K562 (cell line): ENCODE measurements at regions not wholly inside any gene's neighbourhood (a gene's known extent, or its start where the extent isn't known, plus 50 kb on each side); places are given as distances from the start of the nearest gene placed in this dataset.
A peak's percentile ranks its signal among the peaks of the same experiment; 100 is the strongest.

Experiments
- ADNP ChIP-seq: fragments of 200-800 bp; sonication (Bioruptor generic); IDR thresholded peaks from 2 replicates; pipeline ENCODE4 v1.6.1; 2016; ENCODE audit warnings: missing genetic modification characterization, missing compliant biosample characterization
- C11orf30 ChIP-seq: fragments of 450-650 bp; IDR thresholded peaks from 2 replicates; pipeline ENCODE4 v1.6.1; 2016; ENCODE audit warnings: low read depth, mild to moderate bottlenecking
- CREM ChIP-seq: IDR thresholded peaks from 2 replicates; pipeline ENCODE4 v1.6.1; 2014; ENCODE audit warnings: antibody characterized with exemption, low read depth
- DIDO1 ChIP-seq: fragments of 450-650 bp; IDR thresholded peaks from 2 replicates; pipeline ENCODE4 v1.6.1; 2016; ENCODE audit warnings: low read depth, missing biosample characterization, missing genetic modification characterization
- E2F3 ChIP-seq: fragments of 250-450 bp; sonication (Bioruptor Pico); IDR thresholded peaks from 2 replicates; pipeline ENCODE4 v1.4.0; 2020; ENCODE audit warnings: mild to moderate bottlenecking
- ETS1 ChIP-seq: conservative IDR thresholded peaks from 2 replicates; pipeline ENCODE4 v1.6.1; 2011; ENCODE audit warnings: low read depth, mild to moderate bottlenecking, low read length; ENCODE audit not compliant: control insufficient read depth
- ETV1 ChIP-seq: fragments of 450-650 bp; conservative IDR thresholded peaks from 2 replicates; pipeline ENCODE4 v1.6.1; 2016; ENCODE audit warnings: missing genetic modification characterization, control low read depth, low read depth, missing compliant biosample characterization
- FOSL1 ChIP-seq: fragments of 200-800 bp; sonication (Bioruptor generic); conservative IDR thresholded peaks from 2 replicates; pipeline ENCODE4 v1.6.1; 2016; ENCODE audit warnings: missing genetic modification characterization, missing compliant biosample characterization
- HMGN3 ChIP-seq: IDR thresholded peaks from 2 replicates; pipeline ENCODE4 v1.6.1; 2011; ENCODE audit warnings: borderline replicate concordance, low read depth, mild to moderate bottlenecking, mixed read lengths, low read length; ENCODE audit not compliant: insufficient read length; ENCODE audit errors: extremely low read depth
- MAFF ChIP-seq: IDR thresholded peaks from 2 replicates; pipeline ENCODE4 v1.6.1; 2012; ENCODE audit warnings: low read length, improper control_type of control experiment
- MTA2 ChIP-seq: fragments of 450-650 bp; IDR thresholded peaks from 2 replicates; pipeline ENCODE4 v1.6.1; 2016; ENCODE audit warnings: low read depth
- NR2C2 ChIP-seq, 2 experiments: fragments of 200-800 bp in 1 of 2; sonication (Bioruptor generic) in 1 of 2; sonication (generic) in 1 of 2; formaldehyde crosslinking in 1 of 2; IDR thresholded peaks; 2 replicates each; pipeline versions ENCODE4 v1.6.1 to v1.8.0; 2016 to 2022; ENCODE audit warnings: mild to moderate bottlenecking in 1 of 2, missing compliant biosample characterization in 1 of 2, missing genetic modification characterization in 1 of 2, missing genetic modification reagents in 1 of 2
- RFX5 ChIP-seq: IDR thresholded peaks from 2 replicates; pipeline ENCODE4 v1.6.1; 2011; ENCODE audit warnings: low read depth, mild to moderate bottlenecking, improper control_type of control experiment, low read length
- RUNX1 ChIP-seq: sonication (generic); IDR thresholded peaks from 2 replicates; pipeline ENCODE4 v1.6.1; 2016; ENCODE audit warnings: antibody characterized with exemption, low read depth
- ZNF277 ChIP-seq: fragments of 250-450 bp; sonication (Bioruptor Pico); IDR thresholded peaks from 2 replicates; pipeline ENCODE4 v1.8.0; 2022; ENCODE audit warnings: inconsistent platforms, mild to moderate bottlenecking, moderate library complexity, borderline replicate concordance
- TF ChIP-seq, protein P1 (sequence below), 2 experiments: IDR thresholded peaks in 1 of 2; conservative IDR thresholded peaks in 1 of 2; 2 replicates each; pipeline ENCODE4 v1.6.1; 2016; ENCODE audit warnings: low read depth in 2 of 2, mild to moderate bottlenecking in 1 of 2, missing compliant biosample characterization in 1 of 2, missing genetic modification characterization in 1 of 2, moderate library complexity in 1 of 2
- TF ChIP-seq, protein P2 (sequence below): fragments of 250-450 bp; sonication (Bioruptor Pico); IDR thresholded peaks from 2 replicates; pipeline ENCODE4 v1.4.0; 2020
- TF ChIP-seq, protein P3 (sequence below): fragments of 250-450 bp; sonication (Bioruptor Pico); IDR thresholded peaks from 2 replicates; pipeline ENCODE4 v1.8.0; 2022; ENCODE audit warnings: moderate library complexity, mild to moderate bottlenecking, inconsistent platforms

- TF ChIP-seq ETS1 (no peak), C11orf30 (peak; percentile 93), ADNP (tag) (no peak), E2F3 (CRISPR knock-in tag) (peak; percentile 56; the same call in 1 of the 2 replicates), MAFF (peak; percentile 89), FOSL1 (tag) (peak; percentile 77), DIDO1 (tag) (0 out of 2 replicates have a peak, but pooled peaks have one; percentile 59), MTA2 (no peak), RFX5 (no peak), CREM (peak; percentile 55), NR2C2 (CRISPR knock-in tag; IDR thresholded peaks at IDR 0.05) (no peak), NR2C2 (tag; IDR thresholded peaks at IDR 0.05) (peak; percentile 56; the same call in 1 of the 2 replicates), ETV1 (tag) (peak; percentile 90), HMGN3 (peak; percentile 23), RUNX1 (no peak), ZNF277 (CRISPR knock-in tag) (no peak)
- TF ChIP-seq, protein P1, sequence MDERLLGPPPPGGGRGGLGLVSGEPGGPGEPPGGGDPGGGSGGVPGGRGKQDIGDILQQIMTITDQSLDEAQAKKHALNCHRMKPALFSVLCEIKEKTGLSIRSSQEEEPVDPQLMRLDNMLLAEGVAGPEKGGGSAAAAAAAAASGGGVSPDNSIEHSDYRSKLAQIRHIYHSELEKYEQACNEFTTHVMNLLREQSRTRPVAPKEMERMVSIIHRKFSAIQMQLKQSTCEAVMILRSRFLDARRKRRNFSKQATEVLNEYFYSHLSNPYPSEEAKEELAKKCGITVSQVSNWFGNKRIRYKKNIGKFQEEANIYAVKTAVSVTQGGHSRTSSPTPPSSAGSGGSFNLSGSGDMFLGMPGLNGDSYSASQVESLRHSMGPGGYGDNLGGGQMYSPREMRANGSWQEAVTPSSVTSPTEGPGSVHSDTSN (CRISPR knock-in tag; IDR thresholded peaks at IDR 0.05; ENCODE audit: low read depth): no peak
- TF ChIP-seq, protein P1 (tag; conservative IDR thresholded peaks at IDR 0.05; ENCODE audit: low read depth): peak; percentile 47
- TF ChIP-seq, protein P2, sequence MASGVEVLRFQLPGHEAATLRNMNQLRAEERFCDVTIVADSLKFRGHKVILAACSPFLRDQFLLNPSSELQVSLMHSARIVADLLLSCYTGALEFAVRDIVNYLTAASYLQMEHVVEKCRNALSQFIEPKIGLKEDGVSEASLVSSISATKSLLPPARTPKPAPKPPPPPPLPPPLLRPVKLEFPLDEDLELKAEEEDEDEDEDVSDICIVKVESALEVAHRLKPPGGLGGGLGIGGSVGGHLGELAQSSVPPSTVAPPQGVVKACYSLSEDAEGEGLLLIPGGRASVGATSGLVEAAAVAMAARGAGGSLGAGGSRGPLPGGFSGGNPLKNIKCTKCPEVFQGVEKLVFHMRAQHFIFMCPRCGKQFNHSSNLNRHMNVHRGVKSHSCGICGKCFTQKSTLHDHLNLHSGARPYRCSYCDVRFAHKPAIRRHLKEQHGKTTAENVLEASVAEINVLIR (CRISPR knock-in tag): no peak
- TF ChIP-seq, protein P3, sequence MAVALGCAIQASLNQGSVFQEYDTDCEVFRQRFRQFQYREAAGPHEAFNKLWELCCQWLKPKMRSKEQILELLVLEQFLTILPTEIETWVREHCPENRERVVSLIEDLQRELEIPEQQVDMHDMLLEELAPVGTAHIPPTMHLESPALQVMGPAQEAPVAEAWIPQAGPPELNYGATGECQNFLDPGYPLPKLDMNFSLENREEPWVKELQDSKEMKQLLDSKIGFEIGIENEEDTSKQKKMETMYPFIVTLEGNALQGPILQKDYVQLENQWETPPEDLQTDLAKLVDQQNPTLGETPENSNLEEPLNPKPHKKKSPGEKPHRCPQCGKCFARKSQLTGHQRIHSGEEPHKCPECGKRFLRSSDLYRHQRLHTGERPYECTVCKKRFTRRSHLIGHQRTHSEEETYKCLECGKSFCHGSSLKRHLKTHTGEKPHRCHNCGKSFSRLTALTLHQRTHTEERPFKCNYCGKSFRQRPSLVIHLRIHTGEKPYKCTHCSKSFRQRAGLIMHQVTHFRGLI (CRISPR knock-in tag): no peak
Measured at GRCh38 chr6:25035512-25036435, 100.0 kb upstream of the RIPOR2 start (continued).
